Neural cell (in vitro differentiated cells): ENCODE measurements at regions not wholly inside any gene's neighbourhood (a gene's known extent, or its start where the extent isn't known, plus 50 kb on each side); places are given as distances from the start of the nearest gene placed in this dataset.
A peak's percentile ranks its signal among the peaks of the same experiment; 100 is the strongest.

Experiments used
- H2AFZ ChIP-seq: fragments of 200-600, 300-800 bp; sonication (generic), shearing (Covaris generic); 2 replicates; pipeline ENCODE4 v1.6.0; 2014; ENCODE audit warnings: low read depth, mild to moderate bottlenecking, antibody characterized with exemption, low read length, moderate library complexity
- H3F3A ChIP-seq: fragments of 200-600 bp; shearing (Covaris generic); 2 replicates; pipeline ENCODE4 v1.6.1; 2016; ENCODE audit warnings: mild to moderate bottlenecking, moderate library complexity, mixed read lengths, antibody characterized with exemption, low read length; ENCODE audit not compliant: insufficient read depth, poor library complexity, severe bottlenecking
- H3K27ac ChIP-seq: fragments of 200-600, 300-800 bp; sonication (generic), shearing (Covaris generic); 2 replicates; pipeline ENCODE4 v1.5.1; 2014; ENCODE audit warnings: mild to moderate bottlenecking, low read length, moderate library complexity
- H3K27me3 ChIP-seq: fragments of 300-800, 200-600 bp; sonication (generic), shearing (Covaris generic); 2 replicates; pipeline ENCODE4 v1.6.0; 2014; ENCODE audit warnings: mild to moderate bottlenecking, low read depth, low read length, moderate library complexity; ENCODE audit not compliant: insufficient read depth
- H3K36me3 ChIP-seq: fragments of 300-800, 200-600 bp; sonication (generic), shearing (Covaris generic); 2 replicates; pipeline ENCODE4 v1.5.1; 2014; ENCODE audit warnings: mild to moderate bottlenecking, antibody characterized with exemption, low read length, moderate library complexity; ENCODE audit not compliant: insufficient read depth
- H3K4me2 ChIP-seq: fragments of 300-800, 200-600 bp; sonication (generic), shearing (Covaris generic); 2 replicates; pipeline ENCODE4 v1.6.0; 2014; ENCODE audit warnings: mild to moderate bottlenecking, low read length
- H3K4me3 ChIP-seq: fragments of 300-800, 200-600 bp; sonication (generic), shearing (Covaris generic); 2 replicates; pipeline ENCODE4 v1.5.1; 2014; ENCODE audit warnings: mild to moderate bottlenecking, low read length, moderate library complexity
- H3K79me2 ChIP-seq: fragments of 200-600 bp; shearing (Covaris generic); replicated peaks from 2 replicates; pipeline ENCODE4 v1.6.0; 2014; ENCODE audit warnings: mild to moderate bottlenecking, low read length, moderate library complexity; ENCODE audit not compliant: insufficient read depth
- H3K9ac ChIP-seq: fragments of 300-800, 200-600 bp; sonication (generic), shearing (Covaris generic); 2 replicates; pipeline ENCODE4 v1.6.1; 2016; ENCODE audit warnings: mild to moderate bottlenecking, low read length, mixed read lengths
- H3K9me2 ChIP-seq: fragments of 200-600 bp; shearing (Covaris generic); 2 replicates; pipeline ENCODE4 v1.6.1; 2016; ENCODE audit warnings: mild to moderate bottlenecking, low read length, mixed read lengths; ENCODE audit not compliant: insufficient read depth
- H3K9me3 ChIP-seq: fragments of 200-600, 300-800 bp; sonication (generic), shearing (Covaris generic); 2 replicates; pipeline ENCODE4 v1.6.1; 2016; ENCODE audit warnings: mild to moderate bottlenecking, mixed run types, low read length, moderate library complexity, mixed read lengths
- H4K20me1 ChIP-seq: fragments of 200-600 bp; shearing (Covaris generic); 2 replicates; pipeline ENCODE4 v1.6.1; 2016; ENCODE audit warnings: mild to moderate bottlenecking, mixed run types; ENCODE audit not compliant: insufficient read depth
- EP300 ChIP-seq: fragments of 450-650 bp; conservative IDR thresholded peaks from 2 replicates; pipeline ENCODE4 v1.6.1; 2014; ENCODE audit warnings: antibody characterized with exemption, mild to moderate bottlenecking, moderate library complexity; ENCODE audit not compliant: poor library complexity, severe bottlenecking
- EZH2 ChIP-seq: fragments of 200-600, 300-800 bp; shearing (Covaris generic), sonication (generic); IDR thresholded peaks from 2 replicates; pipeline ENCODE4 v1.6.1; 2014; ENCODE audit warnings: antibody characterized with exemption, low read length, borderline replicate concordance, mild to moderate bottlenecking; ENCODE audit not compliant: insufficient read depth, poor library complexity, severe bottlenecking
- MXI1 ChIP-seq: fragments of 450-650 bp; conservative IDR thresholded peaks from 2 replicates; pipeline ENCODE4 v1.6.1; 2014; ENCODE audit warnings: antibody characterized with exemption, mild to moderate bottlenecking; ENCODE audit not compliant: poor library complexity, severe bottlenecking
- POLR2AphosphoS5 ChIP-seq: IDR thresholded peaks from 2 replicates; pipeline ENCODE4 v1.6.1; 2012
- RAD21 ChIP-seq: fragments of 450-650 bp; conservative IDR thresholded peaks from 2 replicates; pipeline ENCODE4 v1.6.1; 2014; ENCODE audit warnings: antibody characterized with exemption, mild to moderate bottlenecking, moderate library complexity
- REST ChIP-seq: IDR thresholded peaks from 2 replicates; pipeline ENCODE4 v1.6.1; 2012; ENCODE audit warnings: borderline replicate concordance
- SMC3 ChIP-seq: fragments of 450-650 bp; conservative IDR thresholded peaks from 2 replicates; pipeline ENCODE4 v1.6.1; 2014; ENCODE audit warnings: antibody characterized with exemption, mild to moderate bottlenecking, moderate library complexity; ENCODE audit not compliant: poor library complexity
- TAF1 ChIP-seq: IDR thresholded peaks from 2 replicates; pipeline ENCODE4 v1.6.1; 2012; ENCODE audit warnings: low read depth
- TF ChIP-seq, protein P1 (sequence below): fragments of 450-650 bp; IDR thresholded peaks from 2 replicates; pipeline ENCODE4 v1.5.1; 2014; ENCODE audit warnings: antibody characterized with exemption, mild to moderate bottlenecking, moderate library complexity; ENCODE audit not compliant: poor library complexity, severe bottlenecking

DNA sequence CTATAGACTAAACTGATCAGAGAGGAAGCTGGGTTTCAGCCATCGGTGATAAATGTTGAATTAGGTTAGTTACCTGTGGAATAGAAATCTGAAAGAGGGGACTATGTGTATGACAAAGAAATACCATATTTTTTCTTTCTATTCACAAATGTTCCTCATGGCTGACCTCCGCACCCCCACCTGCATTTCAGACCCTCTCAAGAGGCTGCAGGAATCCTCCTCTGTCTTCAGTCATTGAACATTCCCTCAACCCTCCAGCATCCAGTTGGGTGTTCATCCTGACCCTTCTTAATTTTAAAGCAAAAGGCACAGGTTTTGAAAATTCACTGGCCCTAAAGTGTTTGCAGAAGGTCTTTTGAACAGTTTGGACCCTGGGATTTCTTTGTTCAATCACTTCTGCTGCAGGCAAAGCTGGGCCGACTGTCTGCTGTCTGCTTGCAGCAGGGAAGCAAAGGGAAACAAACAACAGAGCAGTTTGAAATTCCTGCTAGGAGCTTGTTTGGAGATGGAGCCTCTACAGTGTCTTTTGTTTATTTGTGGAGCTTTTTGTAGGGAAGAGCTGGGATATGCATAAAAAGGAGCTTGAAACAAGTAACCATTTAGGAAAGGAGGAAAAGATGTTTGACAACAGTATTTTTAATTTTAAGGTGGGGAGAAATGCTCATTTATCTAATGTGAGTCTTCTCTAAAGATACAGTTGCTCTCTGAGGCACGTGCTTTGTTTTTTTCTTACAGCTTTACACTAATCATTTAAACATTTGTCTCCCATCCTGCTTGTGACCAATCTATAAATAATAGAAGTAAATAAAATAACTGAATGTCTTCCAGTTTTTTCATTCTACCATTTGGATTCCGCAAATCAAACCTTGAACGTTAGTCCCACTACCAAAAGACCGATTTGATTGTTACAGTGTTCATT lies 213.3 kb upstream of the MMADHC start:
- H2AFZ ChIP-seq, result peak overlapping the region; percentile 15
- H3K9ac ChIP-seq, result no peak overlapping the region
- no peak overlapping the region for H3K4me3 ChIP-seq
- TF ChIP-seq, protein P1, sequence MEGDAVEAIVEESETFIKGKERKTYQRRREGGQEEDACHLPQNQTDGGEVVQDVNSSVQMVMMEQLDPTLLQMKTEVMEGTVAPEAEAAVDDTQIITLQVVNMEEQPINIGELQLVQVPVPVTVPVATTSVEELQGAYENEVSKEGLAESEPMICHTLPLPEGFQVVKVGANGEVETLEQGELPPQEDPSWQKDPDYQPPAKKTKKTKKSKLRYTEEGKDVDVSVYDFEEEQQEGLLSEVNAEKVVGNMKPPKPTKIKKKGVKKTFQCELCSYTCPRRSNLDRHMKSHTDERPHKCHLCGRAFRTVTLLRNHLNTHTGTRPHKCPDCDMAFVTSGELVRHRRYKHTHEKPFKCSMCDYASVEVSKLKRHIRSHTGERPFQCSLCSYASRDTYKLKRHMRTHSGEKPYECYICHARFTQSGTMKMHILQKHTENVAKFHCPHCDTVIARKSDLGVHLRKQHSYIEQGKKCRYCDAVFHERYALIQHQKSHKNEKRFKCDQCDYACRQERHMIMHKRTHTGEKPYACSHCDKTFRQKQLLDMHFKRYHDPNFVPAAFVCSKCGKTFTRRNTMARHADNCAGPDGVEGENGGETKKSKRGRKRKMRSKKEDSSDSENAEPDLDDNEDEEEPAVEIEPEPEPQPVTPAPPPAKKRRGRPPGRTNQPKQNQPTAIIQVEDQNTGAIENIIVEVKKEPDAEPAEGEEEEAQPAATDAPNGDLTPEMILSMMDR, result no peak
- TF ChIP-seq POLR2AphosphoS5, result no peak
- no peak for TF ChIP-seq EZH2
- no peak for TF ChIP-seq SMC3
- no peak for TF ChIP-seq TAF1
- no peak for TF ChIP-seq RAD21
- no peak for TF ChIP-seq MXI1
- no peak for TF ChIP-seq REST
- no peak for TF ChIP-seq EP300
- no peaks in the 10 kb centered on the region for H3K9me2 ChIP-seq
- H4K20me1 ChIP-seq, result no peaks in the 10 kb centered on the region
- H3F3A ChIP-seq, result no peaks in the 10 kb centered on the region
- no peak overlapping the region for H3K27ac ChIP-seq
- H3K4me2 ChIP-seq, result no peak overlapping the region
- H3K79me2 ChIP-seq, result no peaks in the 10 kb centered on the region
- H3K9me3 ChIP-seq, result no peaks in the 10 kb centered on the region
- H3K27me3 ChIP-seq, result no peaks in the 10 kb centered on the region
- no peaks in the 10 kb centered on the region for H3K36me3 ChIP-seq

DNA sequence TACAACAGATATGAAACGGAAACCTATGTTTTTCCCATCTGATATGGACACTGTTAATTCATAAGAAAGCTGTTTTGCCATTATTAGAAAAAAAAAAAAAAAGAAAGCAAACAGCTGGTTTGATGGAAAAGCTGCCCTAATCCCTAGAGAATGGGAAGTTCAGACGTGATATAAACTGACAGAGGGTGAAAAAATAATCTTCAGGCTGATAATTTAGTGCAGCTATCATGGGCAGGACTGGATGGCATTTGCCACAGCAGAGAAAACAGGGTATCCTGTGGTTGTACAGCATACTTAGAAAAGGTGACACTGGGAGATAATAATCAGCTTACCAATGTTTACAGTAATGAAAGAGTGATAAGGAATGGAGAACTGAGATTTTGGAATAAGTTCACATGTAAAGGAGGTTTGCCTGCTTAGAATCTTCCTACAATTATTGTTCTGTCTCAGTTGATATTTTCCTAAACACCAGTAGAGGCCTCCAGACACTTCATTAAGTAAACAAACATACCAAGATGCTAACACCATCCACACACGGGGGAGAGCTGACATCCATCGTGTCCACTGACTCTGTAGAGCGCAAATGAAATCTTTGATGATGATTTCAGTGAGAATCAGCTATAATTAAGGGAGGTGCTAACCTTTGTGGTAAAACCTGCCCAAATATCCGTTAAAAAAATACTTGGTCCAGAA lies 211.6 kb upstream of the MMADHC start:
- no peaks in the 10 kb centered on the region for H3K9me2 ChIP-seq
- H3K4me2 ChIP-seq, result no peak overlapping the region
- no peaks in the 10 kb centered on the region for H3K27me3 ChIP-seq
- no peak overlapping the region for H2AFZ ChIP-seq
- TF ChIP-seq, protein P1, result peak; percentile 68
- TF ChIP-seq RAD21 (peak; percentile 75), SMC3 (peak; percentile 74), REST (no peak)
- H4K20me1 ChIP-seq, result no peaks in the 10 kb centered on the region
- H3K9ac ChIP-seq, result no peak overlapping the region
- H3K36me3 ChIP-seq, result no peaks in the 10 kb centered on the region
- H3K27ac ChIP-seq, result no peak overlapping the region
- H3K79me2 ChIP-seq, result no peaks in the 10 kb centered on the region
- no peaks in the 10 kb centered on the region for H3F3A ChIP-seq
- H3K9me3 ChIP-seq, result no peaks in the 10 kb centered on the region
- no peak overlapping the region for H3K4me3 ChIP-seq
